IPS-20b (cell line): ENCODE measurements at regions not wholly inside any gene's neighbourhood (a gene's known extent, or its start where the extent isn't known, plus 50 kb on each side); places are given as distances from the start of the nearest gene placed in this dataset.
"Not testable (repeated sequence)": the region's sequence is repeated elsewhere in the genome, so short reads cannot be mapped to it uniquely, and the experiment has no call there.

Experiments used
- H3K27ac ChIP-seq: one replicate; pipeline ENCODE4 v1.5.1; 2013; ENCODE audit warnings: low read length
- H3K27me3 ChIP-seq: 2 replicates; pipeline ENCODE4 v1.6.1; 2013; ENCODE audit warnings: mild to moderate bottlenecking, low read length, inconsistent platforms; ENCODE audit not compliant: insufficient read depth
- H3K36me3 ChIP-seq: 2 replicates; pipeline ENCODE4 v1.6.1; 2013; ENCODE audit warnings: low read depth, mild to moderate bottlenecking, inconsistent platforms, low read length, moderate library complexity; ENCODE audit not compliant: insufficient read depth
- H3K4me1 ChIP-seq: 2 replicates; pipeline ENCODE4 v1.6.1; 2013; ENCODE audit warnings: mild to moderate bottlenecking, control low read depth, inconsistent platforms, low read length, moderate library complexity; ENCODE audit not compliant: insufficient read depth
- H3K4me3 ChIP-seq: 2 replicates; pipeline ENCODE4 v1.5.1; 2013; ENCODE audit warnings: mild to moderate bottlenecking, low read length, inconsistent platforms
- H3K9ac ChIP-seq: 2 replicates; pipeline ENCODE4 v1.6.1; 2013; ENCODE audit warnings: low read depth, mild to moderate bottlenecking, inconsistent platforms, low read length, moderate library complexity
- H3K9me3 ChIP-seq: 2 replicates; pipeline ENCODE4 v1.6.1; 2013; ENCODE audit warnings: mild to moderate bottlenecking, low read depth, low read length, inconsistent platforms; ENCODE audit not compliant: insufficient read depth

DNA sequence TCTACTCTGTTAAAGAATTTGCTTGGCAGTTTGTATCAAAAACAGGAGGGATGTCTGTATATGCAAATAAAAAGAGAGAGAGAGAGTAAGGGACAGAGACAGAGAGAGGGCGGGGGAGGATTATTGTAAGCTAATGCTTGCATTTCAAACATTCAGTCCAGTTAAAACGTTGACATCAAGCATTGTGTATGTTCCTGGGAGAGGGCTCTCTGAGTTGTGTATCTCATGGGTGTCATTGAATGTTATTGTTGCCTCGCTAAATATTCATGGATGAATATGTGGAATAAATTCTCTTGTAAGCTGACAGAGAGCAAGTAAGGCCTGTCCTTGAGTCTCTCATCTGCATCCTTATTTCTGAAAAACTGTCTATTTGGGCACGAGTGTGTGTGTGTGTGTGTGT lies 78.8 kb upstream of the VRK1 start:
- Histone ChIP-seq H3K4me1 (no peaks in the 10 kb centered on the region), H3K27ac (no peak overlapping the region), H3K9me3 (no peaks in the 10 kb centered on the region), H3K27me3 (no peaks in the 10 kb centered on the region), H3K4me3 (no peak overlapping the region), H3K36me3 (no peaks in the 10 kb centered on the region), H3K9ac (no peak overlapping the region)

DNA sequence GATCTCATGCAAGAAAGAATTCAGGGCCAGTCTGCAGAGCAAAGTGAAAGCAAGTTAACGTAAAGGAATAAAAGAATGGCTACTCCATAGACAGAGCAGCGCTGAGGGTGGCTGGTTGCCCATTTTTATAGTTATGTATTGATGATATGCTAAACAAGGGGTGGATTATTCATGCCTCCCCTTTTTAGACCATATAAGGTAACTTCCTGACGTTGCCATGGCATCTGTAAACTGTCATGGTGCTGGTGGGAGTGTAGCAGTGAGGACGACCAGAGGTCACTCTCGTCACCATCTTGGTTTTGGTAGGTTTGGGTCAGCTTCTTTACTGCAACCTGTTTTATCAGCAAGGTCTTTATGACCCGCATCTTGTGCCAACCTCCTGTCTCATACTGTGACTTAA lies 76.5 kb upstream of the VRK1 start:
- H3K4me3 ChIP-seq, H3K36me3 ChIP-seq, H3K27ac ChIP-seq, H3K9ac ChIP-seq, H3K27me3 ChIP-seq, H3K4me1 ChIP-seq, H3K9me3 ChIP-seq: not testable (repeated sequence)

DNA sequence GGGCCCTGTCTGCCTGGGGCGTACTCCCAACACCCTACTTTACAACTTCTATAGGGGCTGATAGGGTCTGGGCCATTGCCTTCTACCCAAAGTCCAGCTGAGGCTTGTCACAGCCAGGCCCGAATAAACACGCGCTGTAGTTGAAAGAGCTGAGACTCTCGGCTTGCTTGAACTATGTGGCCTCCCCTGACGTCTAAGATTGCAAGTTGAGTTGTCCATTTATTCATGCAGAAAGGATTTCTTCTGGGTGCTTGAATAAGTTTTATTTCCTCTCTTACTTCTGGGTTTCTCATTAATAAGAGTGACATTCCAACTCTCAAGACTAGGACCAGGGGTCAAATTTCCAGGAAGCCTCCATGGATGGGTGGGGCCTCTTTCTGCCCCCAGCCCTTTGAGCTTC lies 74.4 kb upstream of the VRK1 start:
- H3K9ac ChIP-seq, result no peak overlapping the region

DNA sequence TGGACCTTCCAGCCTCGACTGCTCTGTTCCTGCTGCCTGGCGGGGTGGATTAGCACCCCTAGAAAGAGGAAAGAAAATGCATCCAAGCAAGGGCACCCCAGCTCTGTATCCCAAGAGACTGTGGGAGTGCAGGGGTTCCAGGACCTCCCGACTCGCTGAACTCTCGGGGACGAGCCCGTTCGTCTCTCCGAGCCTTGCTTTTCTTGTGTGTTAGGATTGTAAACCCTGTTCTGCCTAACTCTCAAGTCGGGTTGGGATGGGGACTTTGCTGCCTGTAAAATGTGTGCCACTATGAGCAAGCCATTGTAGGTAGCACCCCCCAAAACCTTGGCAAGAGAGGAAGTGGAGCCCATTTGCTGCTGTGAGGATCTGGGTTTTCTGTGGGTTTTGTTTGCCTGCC lies 73.2 kb upstream of the VRK1 start:
- Histone ChIP-seq H3K4me1 (no peaks in the 10 kb centered on the region), H3K27me3 (no peaks in the 10 kb centered on the region; the same call in 1 of the 2 replicates), H3K9me3 (no peaks in the 10 kb centered on the region), H3K36me3 (no peaks in the 10 kb centered on the region), H3K4me3 (no peak overlapping the region), H3K27ac (no peak overlapping the region), H3K9ac (no peak overlapping the region)

More for the DNA sequence above, 74.4 kb upstream of the VRK1 start:
- Histone ChIP-seq H3K36me3 (no peaks in the 10 kb centered on the region), H3K4me3 (no peak overlapping the region), H3K4me1 (no peaks in the 10 kb centered on the region), H3K9me3 (no peaks in the 10 kb centered on the region), H3K27ac (no peak overlapping the region), H3K27me3 (no peaks in the 10 kb centered on the region; the same call in 1 of the 2 replicates)

DNA sequence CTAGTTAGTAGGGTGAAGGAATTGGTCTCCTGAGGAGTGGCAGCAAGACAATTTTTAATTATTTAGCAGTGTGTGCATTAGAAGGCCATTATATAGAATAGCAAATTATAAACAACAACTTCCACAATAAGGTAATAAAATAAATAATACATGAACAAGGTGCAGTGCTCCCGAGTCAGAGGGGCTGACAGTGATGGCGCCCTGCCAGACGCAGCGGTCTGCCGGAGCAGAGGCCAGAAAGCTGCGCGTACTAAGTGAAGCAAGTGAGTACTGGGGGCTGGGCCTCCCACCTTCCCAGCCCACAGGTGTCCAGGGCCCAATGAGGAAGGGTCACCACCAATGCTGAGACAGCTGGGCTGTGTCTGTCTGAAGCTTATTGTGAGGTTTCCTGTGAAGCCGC lies 72.0 kb upstream of the VRK1 start:
- no peaks in the 10 kb centered on the region; the same call in 1 of the 2 replicates for H3K27me3 ChIP-seq
- no peak overlapping the region for H3K9ac ChIP-seq
- H3K4me3 ChIP-seq, result no peak overlapping the region
- no peaks in the 10 kb centered on the region for H3K4me1 ChIP-seq
- no peak overlapping the region for H3K27ac ChIP-seq
- H3K36me3 ChIP-seq, result no peaks in the 10 kb centered on the region
- no peaks in the 10 kb centered on the region for H3K9me3 ChIP-seq

DNA sequence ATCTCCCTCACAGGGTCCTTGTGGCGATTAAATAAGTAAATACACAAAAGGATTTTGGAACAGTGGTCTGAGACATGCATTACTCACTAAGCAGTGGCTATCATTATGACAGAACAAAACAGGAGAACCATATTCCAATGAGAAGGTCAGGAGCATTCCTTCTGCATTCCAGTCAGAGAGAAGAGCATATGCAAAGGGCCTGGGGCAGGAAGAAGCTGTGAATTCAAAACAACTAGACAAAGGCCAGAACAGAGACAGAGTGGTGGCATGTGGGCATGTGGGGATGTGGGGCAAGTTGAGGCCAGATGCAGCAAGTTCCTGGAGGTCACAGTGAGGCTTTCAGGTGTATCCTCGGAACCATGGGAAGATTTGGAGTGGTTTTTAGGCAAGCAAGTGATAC lies 70.1 kb upstream of the VRK1 start:
- Histone ChIP-seq H3K27ac (no peak overlapping the region), H3K27me3 (no peaks in the 10 kb centered on the region; the same call in 1 of the 2 replicates), H3K4me1 (no peaks in the 10 kb centered on the region), H3K36me3 (no peaks in the 10 kb centered on the region), H3K4me3 (no peak overlapping the region), H3K9me3 (no peaks in the 10 kb centered on the region), H3K9ac (no peak overlapping the region)

DNA sequence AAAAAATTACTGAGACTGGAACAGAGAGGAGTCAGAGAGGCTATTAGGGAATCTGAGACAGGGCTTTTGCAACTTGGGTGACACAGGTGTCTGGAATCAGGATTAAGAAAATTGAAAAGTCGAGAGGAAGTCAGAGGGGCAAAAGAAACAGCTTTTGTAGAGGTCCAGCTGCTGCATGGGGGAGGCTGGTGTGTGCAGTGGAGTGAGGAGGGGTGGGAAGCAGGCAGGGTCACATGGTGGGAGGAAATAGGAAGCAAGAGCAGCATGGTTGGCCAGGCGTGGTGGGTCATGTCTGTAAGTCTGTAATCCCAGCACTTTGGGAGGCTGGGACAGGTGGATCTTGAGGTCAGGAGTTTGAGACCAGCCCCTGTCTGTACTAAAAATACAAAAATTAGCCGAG lies 69.7 kb upstream of the VRK1 start:
- no peak overlapping the region for H3K27ac ChIP-seq

DNA sequence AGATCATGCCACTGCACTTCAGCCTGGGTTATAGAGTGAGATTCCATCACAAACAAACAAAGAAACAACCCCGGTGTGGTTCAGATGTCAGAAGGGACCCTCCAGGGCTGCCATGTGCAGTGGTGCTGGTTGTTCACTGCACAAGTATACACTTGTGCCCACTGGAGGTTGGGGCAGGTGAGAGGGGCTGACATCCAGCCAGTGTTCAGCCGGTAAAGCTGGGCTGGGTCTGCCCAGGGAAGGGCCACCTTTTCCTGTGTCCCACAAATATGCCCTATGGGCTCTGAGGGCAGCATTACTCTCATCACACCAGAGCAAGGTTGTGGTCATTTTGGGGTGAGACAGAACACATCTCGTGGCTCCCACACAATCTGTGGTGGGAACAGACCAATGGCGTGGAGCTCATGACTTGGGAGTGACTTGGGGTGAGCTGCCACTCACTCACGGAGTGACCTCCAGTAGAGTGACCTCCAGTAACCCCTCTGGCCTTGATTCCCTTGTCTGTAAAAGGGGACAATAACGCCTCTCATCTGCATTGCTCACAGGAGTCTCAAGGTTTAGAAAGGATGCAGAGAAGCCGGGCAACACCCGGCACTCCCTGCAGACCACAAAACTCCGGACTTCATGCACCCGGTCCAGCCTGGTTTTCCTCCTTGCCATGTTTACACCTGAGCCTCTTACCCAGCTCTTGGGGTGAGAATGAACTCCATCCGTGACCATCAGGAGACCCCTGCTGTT lies 69.0 kb upstream of the VRK1 start:
- no peak overlapping the region for H3K4me3 ChIP-seq
- no peaks in the 10 kb centered on the region for H3K36me3 ChIP-seq
- no peaks in the 10 kb centered on the region; the same call in 1 of the 2 replicates for H3K27me3 ChIP-seq
- H3K27ac ChIP-seq, result no peak overlapping the region
- no peak overlapping the region for H3K9ac ChIP-seq
- no peaks in the 10 kb centered on the region for H3K9me3 ChIP-seq
- H3K4me1 ChIP-seq, result no peaks in the 10 kb centered on the region

More for the DNA sequence above, 69.7 kb upstream of the VRK1 start:
- H3K27me3 ChIP-seq, result no peaks in the 10 kb centered on the region; the same call in 1 of the 2 replicates
- no peak overlapping the region for H3K9ac ChIP-seq
- H3K4me3 ChIP-seq, result no peak overlapping the region
- H3K9me3 ChIP-seq, result no peaks in the 10 kb centered on the region
- no peaks in the 10 kb centered on the region for H3K4me1 ChIP-seq
- no peaks in the 10 kb centered on the region for H3K36me3 ChIP-seq

DNA sequence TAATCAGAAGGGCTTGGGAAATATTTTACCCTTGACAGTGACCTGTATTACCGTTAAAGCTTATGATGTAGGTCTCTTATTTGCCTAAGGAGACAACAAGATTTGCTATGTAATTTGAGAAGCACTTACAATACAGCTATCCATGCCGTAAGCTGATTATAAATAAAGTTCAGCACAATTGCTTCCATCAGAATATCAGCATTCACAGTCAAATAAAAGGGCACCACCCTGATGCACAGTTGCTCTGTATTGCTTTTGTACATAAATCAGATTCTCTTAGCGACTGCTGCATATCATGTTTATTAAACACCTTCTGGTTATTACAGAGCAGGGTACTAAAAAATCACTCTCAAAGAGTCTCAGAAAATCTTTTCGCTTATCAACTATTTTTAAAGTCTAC lies 67.3 kb upstream of the VRK1 start:
- Histone ChIP-seq H3K4me3 (no peak overlapping the region), H3K36me3 (no peaks in the 10 kb centered on the region), H3K9me3 (no peaks in the 10 kb centered on the region), H3K27ac (no peak overlapping the region), H3K27me3 (no peaks in the 10 kb centered on the region), H3K9ac (no peak overlapping the region), H3K4me1 (no peaks in the 10 kb centered on the region)

DNA sequence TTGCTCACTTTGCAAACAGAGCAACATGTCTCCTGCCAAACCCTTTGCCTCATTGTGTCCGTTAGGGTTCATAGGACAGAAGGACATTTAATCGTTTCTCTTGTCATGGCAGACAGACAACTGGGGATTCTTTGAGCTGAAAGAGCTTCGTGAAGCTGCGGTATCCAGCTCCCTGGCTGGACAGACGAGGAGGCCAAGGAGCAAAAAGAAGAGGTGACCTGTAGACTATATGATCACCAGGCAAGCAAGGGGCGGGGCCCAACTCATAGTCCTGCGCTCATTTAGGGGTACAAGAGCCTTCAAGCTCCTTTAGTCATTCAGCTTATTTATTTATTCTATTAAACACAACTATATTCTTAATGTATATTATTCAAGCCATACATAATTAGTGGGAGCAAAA lies 66.8 kb upstream of the VRK1 start:
- no peak overlapping the region for H3K27ac ChIP-seq
- H3K4me1 ChIP-seq, result no peaks in the 10 kb centered on the region
- no peaks in the 10 kb centered on the region for H3K27me3 ChIP-seq
- H3K9me3 ChIP-seq, result no peaks in the 10 kb centered on the region
- H3K9ac ChIP-seq, result no peak overlapping the region
- H3K4me3 ChIP-seq, result no peak overlapping the region
- H3K36me3 ChIP-seq, result no peaks in the 10 kb centered on the region

DNA sequence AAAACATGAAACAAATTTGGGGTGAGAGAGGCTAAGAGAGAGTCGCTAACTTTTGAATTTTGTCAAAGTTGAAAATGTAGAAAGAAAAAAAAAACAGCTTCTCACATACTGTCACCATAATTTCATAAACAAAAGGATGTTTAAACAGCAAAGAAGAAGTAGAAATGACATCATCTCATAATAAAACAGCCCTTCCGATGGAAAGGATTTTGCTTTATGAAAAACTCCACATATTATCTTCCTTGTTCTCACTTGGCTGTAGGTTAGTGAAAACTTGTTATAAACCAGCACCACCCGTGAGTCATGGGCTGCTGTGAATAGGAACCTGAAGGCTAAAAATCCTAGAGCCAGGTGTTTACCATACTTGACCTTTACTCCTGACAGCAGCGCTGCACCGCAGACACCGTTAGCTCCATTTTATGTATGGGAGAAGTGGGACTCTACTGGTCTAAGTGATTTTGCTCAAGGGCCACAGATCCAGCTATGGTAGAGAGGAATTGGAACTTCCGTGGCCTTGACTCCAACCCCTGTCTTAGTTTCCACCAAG lies 63.0 kb upstream of the VRK1 start:
- peaks cover 4% of the 10 kb centered on the region; the same call in 1 of the 2 replicates for H3K4me1 ChIP-seq
- no peak overlapping the region for H3K9ac ChIP-seq
- no peaks in the 10 kb centered on the region for H3K27me3 ChIP-seq
- H3K36me3 ChIP-seq, result no peaks in the 10 kb centered on the region
- H3K4me3 ChIP-seq, result no peak overlapping the region
- no peak overlapping the region for H3K27ac ChIP-seq
- no peaks in the 10 kb centered on the region for H3K9me3 ChIP-seq

DNA sequence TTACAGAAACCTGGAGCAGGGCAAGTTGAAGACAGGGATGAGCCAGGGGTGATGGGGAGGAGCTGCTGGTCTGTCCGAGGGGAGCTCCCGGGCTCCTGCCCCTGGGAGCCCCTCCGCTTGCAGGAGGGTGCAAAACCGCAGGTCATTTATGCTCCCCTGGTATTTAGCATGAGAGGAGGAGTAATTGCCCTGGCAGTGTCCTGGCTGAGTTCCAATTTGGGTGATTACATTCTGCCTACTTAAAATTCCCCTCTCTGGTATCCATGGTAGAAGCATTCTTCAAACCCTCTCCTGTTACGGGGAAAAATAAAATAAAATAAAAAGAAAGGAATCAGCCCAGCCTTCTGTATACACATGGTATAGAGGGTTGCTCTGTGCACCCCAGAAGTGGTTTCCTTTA lies 61.7 kb upstream of the VRK1 start:
- Histone ChIP-seq H3K36me3 (no peaks in the 10 kb centered on the region), H3K27me3 (peaks cover 1% of the 10 kb centered on the region; the same call in 1 of the 2 replicates), H3K4me3 (no peak overlapping the region), H3K27ac (no peak overlapping the region), H3K9ac (no peak overlapping the region), H3K4me1 (peaks cover 11% of the 10 kb centered on the region; the same call in 1 of the 2 replicates), H3K9me3 (no peaks in the 10 kb centered on the region)
